Ovary (tissue), 3 donors: ENCODE measurements at regions not wholly inside any gene's neighbourhood (a gene's known extent, or its start where the extent isn't known, plus 50 kb on each side); places are given as distances from the start of the nearest gene placed in this dataset.

ENCODE experiments used
- CTCF ChIP-seq, 3 donors: fragments of 450-650 bp in 2 of 3; fragments of 200-600 bp in 1 of 3; IDR thresholded peaks; one replicate each; pipeline versions ENCODE4 v1.5.1 to v1.8.0; 2016 to 2022; ENCODE audit warnings: antibody characterized with exemption in 3 of 3, mild to moderate bottlenecking in 1 of 3
- EP300 ChIP-seq: sonication (generic); formaldehyde crosslinking; IDR thresholded peaks from one replicate; pipeline ENCODE4 v1.6.1; 2017; ENCODE audit warnings: antibody characterized with exemption
- donor health status: DM: no; HTN: no; CAD: no.

GRCh38 chr4:137638934-137639333 is 106.6 kb upstream of the PCDH18 start:
- TF ChIP-seq CTCF (IDR thresholded peaks at IDR 0.05), result no peak
- TF ChIP-seq EP300, result no peak
